BLaER1 treated with 17β-estradiol and CSF1 and Interleukin-3, amounts not matched to agents 10 nM and 100 nM (cell line): ENCODE measurements at regions not wholly inside any gene's neighbourhood (a gene's known extent, or its start where the extent isn't known, plus 50 kb on each side); places are given as distances from the start of the nearest gene placed in this dataset.

Experiments used
- H3K27ac ChIP-seq, 11 experiments: shearing (Covaris generic); formaldehyde crosslinking; 2 replicates each; pipeline ENCODE4 v1.8.1; 2022
- H3K27me3 ChIP-seq, 11 experiments: shearing (Covaris generic); formaldehyde crosslinking; 2 replicates each; pipeline ENCODE4 v1.8.1; 2022
- H3K36me3 ChIP-seq, 11 experiments: shearing (Covaris generic); formaldehyde crosslinking; 2 replicates each; pipeline ENCODE4 v1.8.1; 2022
- H3K4me1 ChIP-seq, 10 experiments: shearing (Covaris generic); formaldehyde crosslinking; 2 replicates each; pipeline ENCODE4 v1.8.1; 2022
- H3K4me2 ChIP-seq, 11 experiments: shearing (Covaris generic); formaldehyde crosslinking; 2 replicates each; pipeline ENCODE4 v1.8.1; 2022
- H3K4me3 ChIP-seq, 10 experiments: shearing (Covaris generic); formaldehyde crosslinking; 2 replicates each; pipeline ENCODE4 v1.8.1; 2022
- H3K9ac ChIP-seq, 11 experiments: shearing (Covaris generic); formaldehyde crosslinking; 2 replicates each; pipeline ENCODE4 v1.8.1; 2022
- H3K9me3 ChIP-seq, 11 experiments: shearing (Covaris generic); formaldehyde crosslinking; replicated peaks in 1 of 11; 2 replicates each; pipeline ENCODE4 v1.8.1; 2022
- H4K20me1 ChIP-seq, 11 experiments: shearing (Covaris generic); formaldehyde crosslinking; 2 replicates each; pipeline ENCODE4 v1.8.1; 2022
- Cebpa-rat ChIP-seq, 11 experiments: shearing (Covaris generic); IDR thresholded peaks; 2 replicates each; pipeline ENCODE4 v1.8.1; 2022

- H3K27ac ChIP-seq: no peak overlapping the region
- no peaks in the 10 kb centered on the region for H4K20me1 ChIP-seq
- H3K4me3 ChIP-seq: no peak overlapping the region
- H3K9me3 ChIP-seq: no peaks in the 10 kb centered on the region
- H3K27me3 ChIP-seq: no peaks in the 10 kb centered on the region
- no peak overlapping the region for H3K9ac ChIP-seq
- H3K4me1 ChIP-seq: no peaks in the 10 kb centered on the region
- H3K4me2 ChIP-seq: no peak overlapping the region
- TF ChIP-seq Cebpa-rat (IDR thresholded peaks at IDR 0.05): no peak
- H3K36me3 ChIP-seq: no peaks in the 10 kb centered on the region
Measured at GRCh38 chr4:62170235-62170634, 970.1 kb downstream of the ADGRL3 start.

DNA sequence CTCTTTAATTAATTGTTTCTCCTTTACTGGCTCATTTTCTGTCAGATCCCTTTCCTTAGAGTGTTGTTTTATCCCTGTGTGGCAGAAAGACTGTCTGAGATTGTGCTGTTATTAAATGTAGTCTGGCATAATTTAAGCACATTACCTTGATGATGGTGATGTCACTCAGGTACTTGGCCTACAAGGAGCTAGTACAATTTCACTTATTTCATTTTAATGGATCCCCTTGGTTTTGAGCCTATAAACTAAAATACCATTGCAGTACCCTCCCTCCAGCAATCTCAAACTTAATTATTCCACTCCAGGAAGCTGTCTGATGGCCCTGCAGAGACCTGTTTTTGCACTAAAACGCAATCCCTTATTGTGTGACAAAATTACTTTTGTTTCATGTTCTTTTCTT, 968.6 kb downstream of the ADGRL3 start:
- no peaks in the 10 kb centered on the region for H4K20me1 ChIP-seq
- no peak for TF ChIP-seq Cebpa-rat (IDR thresholded peaks at IDR 0.05)

DNA sequence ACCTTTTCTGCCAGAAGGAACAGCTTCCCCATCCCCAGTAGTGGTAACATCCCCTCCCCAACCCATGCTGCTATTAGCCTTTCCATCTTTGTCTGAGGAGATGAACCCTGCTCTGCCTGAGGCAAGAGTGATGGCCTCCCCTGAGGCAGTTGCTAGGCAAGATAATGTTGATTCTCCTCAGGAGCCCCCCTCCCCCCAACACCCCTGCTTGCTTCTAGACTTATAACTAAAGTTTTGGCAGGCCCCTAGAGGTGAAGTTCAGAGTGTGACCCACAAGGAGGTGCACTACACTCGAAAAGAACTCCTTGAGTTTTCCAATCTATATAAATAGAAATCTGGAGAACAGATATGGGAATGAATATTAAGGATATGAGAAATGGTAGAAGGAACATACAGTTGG, 962.5 kb downstream of the ADGRL3 start:
- no peak overlapping the region for H3K4me2 ChIP-seq
- H3K27ac ChIP-seq: no peak overlapping the region
- no peaks in the 10 kb centered on the region for H3K36me3 ChIP-seq
- peaks cover 0 to 5% (median 0%) of the 10 kb centered on the region in 11 experiments; a peak in 1 of 22 replicates for H3K9me3 ChIP-seq
- no peaks in the 10 kb centered on the region for H3K4me1 ChIP-seq
- no peaks in the 10 kb centered on the region for H3K27me3 ChIP-seq
- no peaks in the 10 kb centered on the region for H4K20me1 ChIP-seq
- H3K9ac ChIP-seq: no peak overlapping the region
- no peak overlapping the region for H3K4me3 ChIP-seq
- TF ChIP-seq Cebpa-rat (IDR thresholded peaks at IDR 0.05): no peak

More for the DNA sequence above, 968.6 kb downstream of the ADGRL3 start:
- Histone ChIP-seq H3K36me3 (no peaks in the 10 kb centered on the region), H3K27ac (no peak overlapping the region), H3K4me1 (no peaks in the 10 kb centered on the region), H3K27me3 (no peaks in the 10 kb centered on the region), H3K9me3 (no peaks in the 10 kb centered on the region), H3K4me3 (no peak overlapping the region), H3K4me2 (no peak overlapping the region), H3K9ac (no peak overlapping the region)

DNA sequence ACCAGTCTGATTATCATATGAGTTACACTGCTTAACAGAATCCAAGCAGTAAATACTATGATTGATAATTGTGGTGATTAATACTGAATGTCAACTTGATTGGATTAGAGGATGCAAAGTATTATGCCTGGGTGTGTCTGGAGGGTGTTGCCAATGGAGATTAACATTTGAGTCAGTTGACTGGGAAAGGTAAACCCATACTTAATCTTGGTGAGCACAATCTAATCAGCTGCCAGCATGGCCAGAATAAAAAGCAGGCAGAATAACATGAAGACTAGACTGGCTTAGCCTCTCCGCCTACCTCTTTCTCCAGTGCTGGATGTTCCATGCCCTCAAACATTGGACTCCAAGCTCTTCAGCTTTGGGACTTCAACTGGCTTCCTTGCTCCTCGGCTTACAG, 961.3 kb downstream of the ADGRL3 start:
- Histone ChIP-seq H3K4me2 (no peak overlapping the region), H3K4me3 (no peak overlapping the region), H3K9me3 (peaks cover 0 to 5% (median 0%) of the 10 kb centered on the region in 11 experiments; a peak in 1 of 22 replicates), H4K20me1 (no peaks in the 10 kb centered on the region), H3K36me3 (no peaks in the 10 kb centered on the region), H3K4me1 (no peaks in the 10 kb centered on the region), H3K9ac (no peak overlapping the region), H3K27ac (no peak overlapping the region), H3K27me3 (no peaks in the 10 kb centered on the region)
- no peak for TF ChIP-seq Cebpa-rat (IDR thresholded peaks at IDR 0.05)

- H3K27me3 ChIP-seq: no peaks in the 10 kb centered on the region
Measured at GRCh38 chr4:62159876-62160275, 959.8 kb downstream of the ADGRL3 start.

DNA sequence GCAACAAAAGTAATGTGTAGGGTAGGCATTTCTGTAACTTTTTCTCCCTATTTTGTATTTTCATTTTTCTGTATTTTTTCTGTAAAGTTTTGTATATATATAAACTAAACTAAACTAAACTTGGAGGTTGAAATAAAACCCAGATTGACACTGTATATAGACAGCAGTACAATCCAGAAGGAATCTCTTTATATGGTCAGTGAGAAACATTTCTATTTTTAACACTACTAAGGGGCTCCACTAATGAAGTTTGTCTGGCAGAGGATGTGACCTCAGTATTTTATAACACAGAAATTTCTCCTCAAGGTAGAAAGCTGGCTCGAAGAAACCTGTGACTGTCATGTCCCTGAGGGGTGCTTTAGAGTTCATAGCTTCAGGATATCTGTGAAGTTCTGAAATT, 959.2 kb downstream of the ADGRL3 start:
- Histone ChIP-seq H3K36me3 (no peaks in the 10 kb centered on the region), H3K9me3 (peaks cover 0 to 5% (median 0%) of the 10 kb centered on the region in 11 experiments; a peak in 1 of 22 replicates), H4K20me1 (no peaks in the 10 kb centered on the region), H3K27me3 (no peaks in the 10 kb centered on the region), H3K4me2 (no peak overlapping the region), H3K4me1 (no peaks in the 10 kb centered on the region), H3K4me3 (no peak overlapping the region), H3K27ac (no peak overlapping the region), H3K9ac (no peak overlapping the region)
- TF ChIP-seq Cebpa-rat (IDR thresholded peaks at IDR 0.05): no peak

More at GRCh38 chr4:62159876-62160275, 959.8 kb downstream of the ADGRL3 start:
- Histone ChIP-seq H3K9me3 (peaks cover 0 to 5% (median 0%) of the 10 kb centered on the region in 11 experiments; a peak in 1 of 22 replicates), H4K20me1 (no peaks in the 10 kb centered on the region), H3K4me3 (no peak overlapping the region), H3K9ac (no peak overlapping the region), H3K4me1 (no peaks in the 10 kb centered on the region), H3K27ac (no peak overlapping the region), H3K36me3 (no peaks in the 10 kb centered on the region), H3K4me2 (no peak overlapping the region)
- TF ChIP-seq Cebpa-rat (IDR thresholded peaks at IDR 0.05): no peak

GRCh38 chr4:62156205-62156604, 956.1 kb downstream of the ADGRL3 start:
- no peak for TF ChIP-seq Cebpa-rat (IDR thresholded peaks at IDR 0.05)

DNA sequence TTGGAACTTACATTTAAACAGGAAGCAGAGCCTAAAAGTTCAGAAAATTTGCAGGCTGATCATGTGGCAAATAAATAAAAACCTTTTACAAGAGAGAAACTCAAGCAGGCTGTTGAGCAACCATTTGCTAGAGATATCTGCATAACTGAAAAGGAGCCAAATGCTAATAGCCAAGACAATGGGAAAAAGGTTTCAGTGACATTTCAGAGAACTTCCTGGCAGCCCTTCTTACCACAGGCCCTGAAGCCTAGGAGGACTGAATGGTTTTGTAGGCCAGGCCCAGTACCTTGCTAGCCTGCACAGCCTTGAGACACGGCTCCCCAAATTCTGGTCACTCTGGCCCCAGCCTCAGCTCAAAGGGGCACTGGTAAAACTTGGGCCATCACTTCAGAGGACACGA, 945.1 kb downstream of the ADGRL3 start:
- peaks cover 0 to 9% (median 4%) of the 10 kb centered on the region in 11 experiments; a peak in 5 of 22 replicates for H3K9me3 ChIP-seq
- no peaks in the 10 kb centered on the region for H3K27me3 ChIP-seq
- H3K9ac ChIP-seq: no peak overlapping the region
- TF ChIP-seq Cebpa-rat (IDR thresholded peaks at IDR 0.05): no peak
- no peak overlapping the region for H3K4me2 ChIP-seq
- no peak overlapping the region for H3K4me3 ChIP-seq
- H3K4me1 ChIP-seq: no peaks in the 10 kb centered on the region
- no peak overlapping the region for H3K27ac ChIP-seq
- no peaks in the 10 kb centered on the region for H4K20me1 ChIP-seq
- H3K36me3 ChIP-seq: no peaks in the 10 kb centered on the region

More at GRCh38 chr4:62156205-62156604, 956.1 kb downstream of the ADGRL3 start:
- no peak overlapping the region for H3K27ac ChIP-seq
- no peaks in the 10 kb centered on the region for H3K4me1 ChIP-seq
- H3K4me2 ChIP-seq: no peak overlapping the region
- no peak overlapping the region for H3K9ac ChIP-seq
- H3K9me3 ChIP-seq: no peaks in the 10 kb centered on the region; a peak in 1 of 22 replicates
- no peaks in the 10 kb centered on the region for H3K27me3 ChIP-seq
- H4K20me1 ChIP-seq: no peaks in the 10 kb centered on the region
- no peak overlapping the region for H3K4me3 ChIP-seq
- no peaks in the 10 kb centered on the region for H3K36me3 ChIP-seq

DNA sequence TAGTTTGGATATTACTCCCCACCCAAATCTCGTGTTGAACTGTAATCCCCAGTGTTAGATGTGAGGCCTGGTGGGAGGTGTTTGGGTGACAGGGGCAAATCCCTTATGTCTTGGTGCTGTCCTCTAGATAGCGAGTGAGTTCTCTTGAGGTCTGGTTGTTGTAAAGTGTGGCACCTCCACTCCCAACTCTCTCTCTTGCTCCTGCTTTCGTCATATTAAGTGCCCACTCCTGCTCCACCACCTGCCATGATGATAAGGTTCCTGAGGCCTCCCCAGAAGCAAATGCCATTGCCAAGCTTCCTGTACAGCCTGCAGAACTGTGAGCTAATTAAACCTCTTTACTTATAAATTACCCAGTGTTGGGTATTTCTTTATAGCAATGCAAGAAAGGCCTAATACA, 944.3 kb downstream of the ADGRL3 start:
- TF ChIP-seq Cebpa-rat (IDR thresholded peaks at IDR 0.05): no peak
- no peak overlapping the region for H3K9ac ChIP-seq
- H3K4me1 ChIP-seq: no peaks in the 10 kb centered on the region
- no peak overlapping the region for H3K27ac ChIP-seq
- peaks cover 0 to 9% (median 4%) of the 10 kb centered on the region in 11 experiments; a peak in 5 of 22 replicates for H3K9me3 ChIP-seq
- no peaks in the 10 kb centered on the region for H4K20me1 ChIP-seq
- H3K4me3 ChIP-seq: no peak overlapping the region
- H3K36me3 ChIP-seq: no peaks in the 10 kb centered on the region
- no peaks in the 10 kb centered on the region for H3K27me3 ChIP-seq
- no peak overlapping the region for H3K4me2 ChIP-seq

GRCh38 chr4:62135565-62136156, 935.5 kb downstream of the ADGRL3 start:
- H3K4me3 ChIP-seq: no peak overlapping the region
- no peaks in the 10 kb centered on the region for H3K4me1 ChIP-seq
- H3K36me3 ChIP-seq: no peaks in the 10 kb centered on the region
- no peak overlapping the region for H3K9ac ChIP-seq
- no peak overlapping the region for H3K27ac ChIP-seq
- H4K20me1 ChIP-seq: no peaks in the 10 kb centered on the region
- no peaks in the 10 kb centered on the region for H3K27me3 ChIP-seq
- no peak overlapping the region for H3K4me2 ChIP-seq
- TF ChIP-seq Cebpa-rat (IDR thresholded peaks at IDR 0.05): no peak
- peaks cover 0 to 9% (median 0%) of the 10 kb centered on the region in 11 experiments; a peak in 2 of 22 replicates for H3K9me3 ChIP-seq
